Umbilical cord (tissue), 1 donor: ENCODE measurements at regions not wholly inside any gene's neighbourhood (a gene's known extent, or its start where the extent isn't known, plus 50 kb on each side); places are given as distances from the start of the nearest gene placed in this dataset.

ENCODE experiments used
- DNase-seq: peaks from one replicate; pipeline ENCODE4 v3.0.0-alpha.2; 2015; ENCODE audit warnings: low spot score

GRCh38 chr17:77600346-77600745, 358.2 kb upstream of the TNRC6C start:
- no peak for DNase-seq

GRCh38 chr17:77601054-77601979, 357.2 kb upstream of the TNRC6C start:
- peak; percentile 35 for DNase-seq

- peak; percentile 73 for DNase-seq
Measured at GRCh38 chr17:77602062-77602746, 356.3 kb upstream of the TNRC6C start.

GRCh38 chr17:77602883-77603640, 355.4 kb upstream of the TNRC6C start:
- DNase-seq: peak; percentile 52

GRCh38 chr17:77604301-77604972, 354.1 kb upstream of the TNRC6C start:
- no peak for DNase-seq

GRCh38 chr17:77604973-77605313, 353.6 kb upstream of the TNRC6C start:
- no peak for DNase-seq

- no peak for DNase-seq
Measured at GRCh38 chr17:77606146-77606864, 352.2 kb upstream of the TNRC6C start.

GRCh38 chr17:77606865-77607210, 351.7 kb upstream of the TNRC6C start:
- DNase-seq: no peak

- no peak for DNase-seq
Measured at GRCh38 chr17:77607606-77608005, 350.9 kb upstream of the TNRC6C start.

- no peak for DNase-seq
Measured at GRCh38 chr17:77608431-77608830, 350.1 kb upstream of the TNRC6C start.

GRCh38 chr17:77609553-77610517, 348.7 kb upstream of the TNRC6C start:
- DNase-seq: peak; percentile 35

- no peak for DNase-seq
Measured at GRCh38 chr17:77610518-77610893, 348.0 kb upstream of the TNRC6C start.

GRCh38 chr17:77610972-77611521, 347.5 kb upstream of the TNRC6C start:
- DNase-seq: peak; percentile 65

- no peak for DNase-seq
Measured at GRCh38 chr17:77611791-77612502, 346.6 kb upstream of the TNRC6C start.

- DNase-seq: no peak
Measured at GRCh38 chr17:77613218-77613617, 345.3 kb upstream of the TNRC6C start.

- no peak for DNase-seq
Measured at GRCh38 chr17:77613627-77614026, 344.9 kb upstream of the TNRC6C start.

GRCh38 chr17:77615703-77616253, 342.7 kb upstream of the TNRC6C start:
- DNase-seq: peak; percentile 42

GRCh38 chr17:77616254-77616731, 342.2 kb upstream of the TNRC6C start:
- DNase-seq: no peak
